Upper lobe of left lung (tissue), 6 donors: ENCODE measurements at regions not wholly inside any gene's neighbourhood (a gene's known extent, or its start where the extent isn't known, plus 50 kb on each side); places are given as distances from the start of the nearest gene placed in this dataset.

Source experiments
- ATAC-seq, 2 donors: fragments of 200-7000 bp; cut with Tn5 transposase; one replicate each; pipeline ENCODE4 v1.9.1; 2022; ENCODE audit warnings: mild to moderate bottlenecking in 2 of 2, moderate library complexity in 2 of 2; ENCODE audit not compliant: low FRiP score in 2 of 2
- DNase-seq, 2 donors: peaks; one replicate each; pipeline ENCODE4 v3.0.0-alpha.2; 2019 to 2020
- H3K27ac ChIP-seq, 4 donors: fragments of 200-600 bp; sonication (generic); one replicate each; pipeline ENCODE4 v1.5.1; 2016 to 2019
- H3K27me3 ChIP-seq, 4 donors: fragments of 200-600 bp; sonication (generic); one replicate each; pipeline ENCODE4 v1.5.1; 2017 to 2019
- H3K36me3 ChIP-seq, 4 donors: fragments of 200-600 bp; sonication (generic); one replicate each; pipeline ENCODE4 v1.5.1; 2016 to 2019
- H3K4me1 ChIP-seq, 4 donors: fragments of 200-600 bp; sonication (generic); one replicate each; pipeline ENCODE4 v1.5.1; 2018 to 2019
- H3K4me3 ChIP-seq, 4 donors: fragments of 200-600 bp; sonication (generic); one replicate each; pipeline ENCODE4 v1.5.1; 2017 to 2019; ENCODE audit warnings: mild to moderate bottlenecking in 2 of 4, moderate library complexity in 1 of 4
- H3K9me3 ChIP-seq, 4 donors: fragments of 200-600 bp; sonication (generic); one replicate each; pipeline ENCODE4 v1.5.1; 2018 to 2019
- EP300 ChIP-seq, 4 donors: sonication (generic); formaldehyde crosslinking; IDR thresholded peaks; one replicate each; pipeline ENCODE4 v1.5.1; 2017; ENCODE audit warnings: antibody characterized with exemption in 4 of 4, control low read depth in 2 of 4
- POLR2A ChIP-seq, 4 donors: fragments of 450-650 bp; IDR thresholded peaks; one replicate each; pipeline ENCODE4 v1.5.1; 2016 to 2017; ENCODE audit warnings: antibody characterized with exemption in 4 of 4, mild to moderate bottlenecking in 2 of 4
- POLR2AphosphoS5 ChIP-seq, 2 donors: sonication (generic); formaldehyde crosslinking; IDR thresholded peaks; one replicate each; pipeline ENCODE4 v1.5.1; 2017; ENCODE audit warnings: antibody characterized with exemption in 2 of 2
- WGBS, 2 donors: methylation state at CpG; one replicate each; pipeline ENCODE4 v1.1.5; 2017 to 2018; 5-methylcytosine and 5-hydroxymethylcytosine counted together
- TF ChIP-seq, protein P1 (sequence below), 6 experiments: fragments of 450-650 bp in 4 of 6; fragments of 200-600 bp in 2 of 6; sonication (generic) in 2 of 6; IDR thresholded peaks; one replicate each; pipeline ENCODE4 v1.5.1; 2016 to 2019; ENCODE audit warnings: antibody characterized with exemption in 6 of 6
- donor health status: DM: no; HTN: no; CAD: no; lungs with moderate emphysema.
- donor health status: DM: no; HTN: yes; CAD: no; lungs with severe emphysema.

DNA sequence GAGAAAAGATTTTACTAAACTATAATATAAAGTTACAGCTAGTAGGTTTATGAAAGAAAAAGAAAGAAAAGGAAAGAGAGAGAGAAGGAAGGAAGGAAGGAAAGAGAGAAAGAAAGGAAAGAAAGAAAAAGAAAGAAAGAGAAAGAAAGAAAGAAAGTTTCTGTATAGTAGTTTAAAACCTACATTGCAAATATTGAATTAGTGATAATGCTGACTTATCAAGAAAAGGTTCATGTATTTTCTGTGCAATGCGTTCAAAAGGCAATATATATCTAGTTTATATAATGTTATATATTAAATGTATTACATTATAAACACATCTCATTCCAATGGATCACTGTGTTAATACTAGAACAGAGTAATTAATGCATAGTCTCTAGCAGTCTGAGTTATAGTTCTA lies 648.4 kb downstream of the ZBBX start:
- Histone ChIP-seq H3K4me1 (no peaks in the 10 kb centered on the region), H3K4me3 (no peak overlapping the region), H3K36me3 (no peaks in the 10 kb centered on the region), H3K27ac (no peak overlapping the region), H3K9me3 (no peaks in the 10 kb centered on the region), H3K27me3 (no peaks in the 10 kb centered on the region)
- ATAC-seq: no peak
- WGBS, 2 donors: 73 to 81% methylated on average over 1 of the region's 1 CpG
- DNase-seq: no peak
- no peak for TF ChIP-seq POLR2A (IDR thresholded peaks at IDR 0.05)
- no peak for TF ChIP-seq POLR2AphosphoS5 (IDR thresholded peaks at IDR 0.05)
- TF ChIP-seq, protein P1, sequence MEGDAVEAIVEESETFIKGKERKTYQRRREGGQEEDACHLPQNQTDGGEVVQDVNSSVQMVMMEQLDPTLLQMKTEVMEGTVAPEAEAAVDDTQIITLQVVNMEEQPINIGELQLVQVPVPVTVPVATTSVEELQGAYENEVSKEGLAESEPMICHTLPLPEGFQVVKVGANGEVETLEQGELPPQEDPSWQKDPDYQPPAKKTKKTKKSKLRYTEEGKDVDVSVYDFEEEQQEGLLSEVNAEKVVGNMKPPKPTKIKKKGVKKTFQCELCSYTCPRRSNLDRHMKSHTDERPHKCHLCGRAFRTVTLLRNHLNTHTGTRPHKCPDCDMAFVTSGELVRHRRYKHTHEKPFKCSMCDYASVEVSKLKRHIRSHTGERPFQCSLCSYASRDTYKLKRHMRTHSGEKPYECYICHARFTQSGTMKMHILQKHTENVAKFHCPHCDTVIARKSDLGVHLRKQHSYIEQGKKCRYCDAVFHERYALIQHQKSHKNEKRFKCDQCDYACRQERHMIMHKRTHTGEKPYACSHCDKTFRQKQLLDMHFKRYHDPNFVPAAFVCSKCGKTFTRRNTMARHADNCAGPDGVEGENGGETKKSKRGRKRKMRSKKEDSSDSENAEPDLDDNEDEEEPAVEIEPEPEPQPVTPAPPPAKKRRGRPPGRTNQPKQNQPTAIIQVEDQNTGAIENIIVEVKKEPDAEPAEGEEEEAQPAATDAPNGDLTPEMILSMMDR (IDR thresholded peaks at IDR 0.05): no peak
- no peak for TF ChIP-seq EP300 (IDR thresholded peaks at IDR 0.05)

DNA sequence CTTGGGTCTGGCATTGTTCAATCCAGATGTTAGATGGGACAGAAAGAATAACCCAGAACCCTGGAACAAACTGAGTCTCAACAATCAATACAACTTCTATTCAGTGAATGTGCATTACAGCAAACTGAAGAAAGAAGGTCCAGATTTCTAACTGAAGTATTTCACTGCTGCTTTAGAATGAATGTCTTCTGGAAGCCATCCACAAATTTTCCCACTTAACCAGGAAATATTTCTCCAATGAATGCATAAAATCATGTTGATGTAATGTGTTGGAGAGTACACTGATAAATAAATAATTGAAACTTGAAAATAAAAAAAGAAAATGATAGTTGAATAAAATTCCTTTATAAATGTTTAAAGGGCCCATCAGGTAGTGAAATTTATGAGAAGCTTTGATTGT lies 658.6 kb downstream of the ZBBX start:
- DNase-seq: no peak
- ATAC-seq: no peak
- Histone ChIP-seq H3K4me3 (no peak overlapping the region), H3K27me3 (no peaks in the 10 kb centered on the region), H3K36me3 (no peaks in the 10 kb centered on the region), H3K27ac (no peak overlapping the region), H3K4me1 (no peaks in the 10 kb centered on the region), H3K9me3 (no peaks in the 10 kb centered on the region)
- TF ChIP-seq EP300 (IDR thresholded peaks at IDR 0.05) (no peak), POLR2A (IDR thresholded peaks at IDR 0.05) (no peak), POLR2AphosphoS5 (IDR thresholded peaks at IDR 0.05) (no peak)
- TF ChIP-seq, protein P1 (IDR thresholded peaks at IDR 0.05): no peak

DNA sequence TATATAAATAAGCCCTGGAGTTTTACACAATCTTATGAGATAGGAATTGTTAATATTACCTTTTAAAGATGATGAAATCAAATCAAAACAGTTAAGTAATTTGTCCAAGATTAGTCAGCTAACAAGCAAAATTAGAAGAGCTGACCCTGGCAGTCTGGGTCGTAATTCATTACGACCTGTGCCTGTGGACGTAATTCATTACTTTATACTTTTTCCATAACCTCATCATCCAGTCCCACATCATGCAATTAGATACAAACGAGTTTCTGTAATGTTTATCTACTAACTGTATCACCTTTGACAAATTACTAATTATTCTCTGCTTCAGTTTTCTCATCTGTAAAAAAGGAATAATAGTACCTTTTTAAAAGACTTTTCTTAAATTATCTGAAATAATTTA lies 665.9 kb downstream of the ZBBX start:
- Histone ChIP-seq H3K27me3 (no peaks in the 10 kb centered on the region), H3K4me1 (no peaks in the 10 kb centered on the region), H3K27ac (no peak overlapping the region), H3K36me3 (no peaks in the 10 kb centered on the region), H3K4me3 (no peak overlapping the region), H3K9me3 (no peaks in the 10 kb centered on the region)
- DNase-seq (no peak), ATAC-seq (no peak)
- 46 to 58% methylated on average over 4 of the region's 4 CpGs for WGBS, 2 donors
- TF ChIP-seq, protein P1 (IDR thresholded peaks at IDR 0.05): no peak
- TF ChIP-seq POLR2A (IDR thresholded peaks at IDR 0.05) (no peak), POLR2AphosphoS5 (IDR thresholded peaks at IDR 0.05) (no peak), EP300 (IDR thresholded peaks at IDR 0.05) (no peak)

DNA sequence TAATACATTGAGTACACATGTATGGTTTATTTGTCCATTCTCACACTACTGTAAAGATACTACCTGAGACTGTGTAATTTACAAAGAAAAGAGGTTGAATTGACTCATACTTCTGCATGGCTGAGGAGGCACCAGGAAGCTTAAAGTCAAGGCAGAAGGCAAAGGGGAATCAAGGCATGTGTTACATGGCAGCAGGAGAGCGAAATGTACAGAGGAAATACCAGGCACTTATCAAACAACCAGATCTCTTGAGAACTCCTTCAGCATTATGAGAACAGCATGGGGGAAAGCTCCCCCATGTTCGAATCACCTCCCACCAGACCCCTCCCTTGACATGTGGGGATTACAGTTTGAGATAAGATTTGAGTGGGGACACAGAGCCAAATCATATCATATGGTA lies 666.3 kb downstream of the ZBBX start:
- H3K27ac ChIP-seq: no peak overlapping the region
- no peak overlapping the region for H3K4me3 ChIP-seq
- H3K27me3 ChIP-seq: no peaks in the 10 kb centered on the region
- no peaks in the 10 kb centered on the region for H3K36me3 ChIP-seq
- TF ChIP-seq, protein P1 (IDR thresholded peaks at IDR 0.05): no peak
- no peaks in the 10 kb centered on the region for H3K9me3 ChIP-seq
- ATAC-seq (no peak), DNase-seq (no peak)
- WGBS, 2 donors: 29 to 30% methylated on average over 2 of the region's 2 CpGs
- H3K4me1 ChIP-seq: no peaks in the 10 kb centered on the region

DNA sequence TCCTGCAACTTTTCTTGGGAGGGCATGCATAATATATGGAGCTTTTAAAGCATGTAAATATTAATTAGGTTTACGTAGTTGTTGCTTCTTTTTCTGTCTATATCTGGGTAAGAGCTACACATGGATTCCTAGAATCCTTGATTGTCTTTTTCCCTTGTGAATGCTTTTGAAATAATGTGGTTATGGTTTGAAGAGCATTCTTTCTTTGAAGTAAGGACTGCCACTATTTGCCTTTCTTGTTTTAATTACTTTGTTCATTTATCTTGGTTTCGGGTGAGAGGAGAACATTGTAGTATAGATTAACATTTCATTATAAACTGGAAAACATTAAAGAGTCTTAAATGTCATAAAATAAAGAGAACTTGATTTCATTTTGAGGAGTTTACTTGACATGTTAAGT lies 674.0 kb downstream of the ZBBX start:
- WGBS, 2 donors: 55 to 60% methylated on average over 2 of the region's 2 CpGs
- TF ChIP-seq, protein P1 (IDR thresholded peaks at IDR 0.05): no peak
- H3K4me3 ChIP-seq: no peak overlapping the region
- ATAC-seq (no peak), DNase-seq (no peak)
- H3K4me1 ChIP-seq: no peaks in the 10 kb centered on the region
- H3K36me3 ChIP-seq: no peaks in the 10 kb centered on the region
- H3K9me3 ChIP-seq: peaks cover 0 to 3% (median 0%) of the 10 kb centered on the region in 4 donors
- H3K27ac ChIP-seq: no peak overlapping the region
- H3K27me3 ChIP-seq: no peaks in the 10 kb centered on the region
